SU-DHL-6 (cell line): ENCODE measurements at regions not wholly inside any gene's neighbourhood (a gene's known extent, or its start where the extent isn't known, plus 50 kb on each side); places are given as distances from the start of the nearest gene placed in this dataset.

Experiments
- H2AFZ ChIP-seq: fragments of 200-600 bp; sonication (generic); 2 replicates; pipeline ENCODE4 v1.6.1; 2014; ENCODE audit warnings: low read depth, mild to moderate bottlenecking, moderate library complexity, mixed read lengths, antibody characterized with exemption, low read length; ENCODE audit not compliant: severe bottlenecking
- H3F3A ChIP-seq: fragments of 200-600 bp; shearing (Covaris generic); 2 replicates; pipeline ENCODE4 v1.6.0; 2016; ENCODE audit warnings: antibody characterized with exemption, mild to moderate bottlenecking; ENCODE audit not compliant: insufficient read depth
- H3K27ac ChIP-seq: fragments of 200-600 bp; sonication (generic); 2 replicates; pipeline ENCODE4 v1.5.1; 2016; ENCODE audit warnings: low read depth, mild to moderate bottlenecking, low read length, moderate library complexity, mixed read lengths
- H3K27me3 ChIP-seq: fragments of 200-600 bp; sonication (generic), shearing (Covaris generic); 2 replicates; pipeline ENCODE4 v1.6.0; 2014; ENCODE audit warnings: mild to moderate bottlenecking, low read length
- H3K36me3 ChIP-seq: fragments of 200-600 bp; sonication (generic); 2 replicates; pipeline ENCODE4 v1.6.1; 2014; ENCODE audit warnings: mild to moderate bottlenecking, low read length, mixed read lengths
- H3K4me2 ChIP-seq: fragments of 300-600, 200-600 bp; shearing (Covaris generic), sonication (generic); 2 replicates; pipeline ENCODE4 v1.6.0; 2014; ENCODE audit warnings: low read length, low read depth, mild to moderate bottlenecking; ENCODE audit not compliant: poor library complexity, severe bottlenecking
- H3K4me3 ChIP-seq: fragments of 200-600 bp; sonication (generic); 2 replicates; pipeline ENCODE4 v1.5.1; 2014; ENCODE audit warnings: antibody characterized with exemption, low read length, mild to moderate bottlenecking, mixed read lengths; ENCODE audit not compliant: insufficient read depth, poor library complexity, severe bottlenecking
- H3K79me2 ChIP-seq: fragments of 200-600 bp; sonication (generic); 2 replicates; pipeline ENCODE4 v1.6.1; 2014; ENCODE audit warnings: mild to moderate bottlenecking, low read length, moderate library complexity; ENCODE audit not compliant: insufficient read depth
- H3K9ac ChIP-seq: fragments of 200-600 bp; sonication (generic); 2 replicates; pipeline ENCODE4 v1.7.0; 2014; ENCODE audit warnings: mild to moderate bottlenecking, low read length
- H3K9me2 ChIP-seq: fragments of 200-600 bp; sonication (generic); replicated peaks from 2 replicates; pipeline ENCODE4 v1.6.1; 2014; ENCODE audit warnings: low read length; ENCODE audit not compliant: insufficient read depth
- H3K9me3 ChIP-seq: fragments of 200-600 bp; sonication (generic); 2 replicates; pipeline ENCODE4 v1.6.1; 2014; ENCODE audit warnings: low read length, mixed read lengths; ENCODE audit not compliant: insufficient read depth
- H4K20me1 ChIP-seq: fragments of 200-600 bp; sonication (generic); 2 replicates; pipeline ENCODE4 v1.6.1; 2014; ENCODE audit warnings: low read depth, mild to moderate bottlenecking, antibody characterized with exemption, low read length, moderate library complexity, mixed read lengths
- EZH2phosphoT487 ChIP-seq: fragments of 200-600 bp; sonication (generic), shearing (Covaris generic); conservative IDR thresholded peaks from 2 replicates; pipeline ENCODE4 v1.6.1; 2018; ENCODE audit warnings: mild to moderate bottlenecking, antibody characterized with exemption, low read length, moderate library complexity, mixed read lengths
- TF ChIP-seq, protein P1 (sequence below): fragments of 200-600 bp; sonication (generic); IDR thresholded peaks from one replicate; pipeline ENCODE4 v1.5.1; 2017; ENCODE audit warnings: antibody characterized with exemption, mild to moderate bottlenecking, low read length, moderate library complexity; ENCODE audit not compliant: insufficient read depth, poor library complexity, severe bottlenecking

DNA sequence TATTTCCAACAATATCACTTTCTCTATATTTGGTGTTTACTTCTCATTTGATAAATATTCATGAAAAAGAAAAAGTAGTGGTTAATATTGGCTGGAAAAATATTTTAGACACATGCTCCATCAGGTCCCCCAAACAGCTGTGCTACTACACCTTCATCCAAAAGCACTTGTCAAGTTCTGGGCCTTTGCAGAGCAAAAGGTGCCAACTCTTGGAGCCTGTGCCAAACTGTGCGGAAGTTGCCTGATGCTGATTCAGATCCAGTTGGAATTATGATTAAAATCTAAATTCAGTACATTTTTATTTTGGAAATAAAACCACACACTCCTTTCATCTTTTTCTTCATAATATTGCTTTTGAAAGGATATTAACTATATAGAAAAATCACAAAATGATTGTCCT, 1497.4 kb upstream of the CADM2 start:
- Histone ChIP-seq H3K9me3 (no peaks in the 10 kb centered on the region), H3K36me3 (0 out of 2 replicates have a peak, but pooled peaks cover 5% of the 10 kb centered on the region), H4K20me1 (no peaks in the 10 kb centered on the region), H3K79me2 (no peaks in the 10 kb centered on the region), H3K9ac (no peak overlapping the region), H3F3A (no peaks in the 10 kb centered on the region), H2AFZ (no peak overlapping the region), H3K27ac (no peak overlapping the region), H3K4me3 (no peak overlapping the region), H3K27me3 (no peaks in the 10 kb centered on the region), H3K4me2 (no peak overlapping the region), H3K9me2 (no peaks in the 10 kb centered on the region)
- no peak for TF ChIP-seq EZH2phosphoT487
- TF ChIP-seq, protein P1, sequence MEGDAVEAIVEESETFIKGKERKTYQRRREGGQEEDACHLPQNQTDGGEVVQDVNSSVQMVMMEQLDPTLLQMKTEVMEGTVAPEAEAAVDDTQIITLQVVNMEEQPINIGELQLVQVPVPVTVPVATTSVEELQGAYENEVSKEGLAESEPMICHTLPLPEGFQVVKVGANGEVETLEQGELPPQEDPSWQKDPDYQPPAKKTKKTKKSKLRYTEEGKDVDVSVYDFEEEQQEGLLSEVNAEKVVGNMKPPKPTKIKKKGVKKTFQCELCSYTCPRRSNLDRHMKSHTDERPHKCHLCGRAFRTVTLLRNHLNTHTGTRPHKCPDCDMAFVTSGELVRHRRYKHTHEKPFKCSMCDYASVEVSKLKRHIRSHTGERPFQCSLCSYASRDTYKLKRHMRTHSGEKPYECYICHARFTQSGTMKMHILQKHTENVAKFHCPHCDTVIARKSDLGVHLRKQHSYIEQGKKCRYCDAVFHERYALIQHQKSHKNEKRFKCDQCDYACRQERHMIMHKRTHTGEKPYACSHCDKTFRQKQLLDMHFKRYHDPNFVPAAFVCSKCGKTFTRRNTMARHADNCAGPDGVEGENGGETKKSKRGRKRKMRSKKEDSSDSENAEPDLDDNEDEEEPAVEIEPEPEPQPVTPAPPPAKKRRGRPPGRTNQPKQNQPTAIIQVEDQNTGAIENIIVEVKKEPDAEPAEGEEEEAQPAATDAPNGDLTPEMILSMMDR, result no peak

DNA sequence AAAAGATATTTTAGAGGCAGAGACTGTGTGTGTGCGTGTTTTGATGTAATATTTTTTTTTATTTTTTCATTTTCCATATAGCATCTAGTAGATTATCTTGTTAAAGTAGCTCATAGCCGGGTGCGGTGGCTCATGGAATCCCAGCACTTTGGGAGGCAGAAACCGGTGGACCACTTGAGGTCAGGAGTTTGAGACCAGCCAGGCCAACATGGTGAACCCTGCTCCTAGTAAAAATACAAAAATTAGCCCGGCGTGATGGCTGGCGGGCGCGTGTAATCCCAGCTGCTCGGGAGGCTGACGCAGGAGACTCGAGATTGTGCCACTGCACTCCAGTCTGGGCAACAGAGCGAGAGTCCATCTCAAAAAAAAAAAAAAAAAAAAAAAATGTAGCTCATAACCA, 1481.2 kb upstream of the CADM2 start:
- no peaks in the 10 kb centered on the region for H3K9me2 ChIP-seq
- TF ChIP-seq, protein P1, result no peak
- TF ChIP-seq EZH2phosphoT487, result no peak

DNA sequence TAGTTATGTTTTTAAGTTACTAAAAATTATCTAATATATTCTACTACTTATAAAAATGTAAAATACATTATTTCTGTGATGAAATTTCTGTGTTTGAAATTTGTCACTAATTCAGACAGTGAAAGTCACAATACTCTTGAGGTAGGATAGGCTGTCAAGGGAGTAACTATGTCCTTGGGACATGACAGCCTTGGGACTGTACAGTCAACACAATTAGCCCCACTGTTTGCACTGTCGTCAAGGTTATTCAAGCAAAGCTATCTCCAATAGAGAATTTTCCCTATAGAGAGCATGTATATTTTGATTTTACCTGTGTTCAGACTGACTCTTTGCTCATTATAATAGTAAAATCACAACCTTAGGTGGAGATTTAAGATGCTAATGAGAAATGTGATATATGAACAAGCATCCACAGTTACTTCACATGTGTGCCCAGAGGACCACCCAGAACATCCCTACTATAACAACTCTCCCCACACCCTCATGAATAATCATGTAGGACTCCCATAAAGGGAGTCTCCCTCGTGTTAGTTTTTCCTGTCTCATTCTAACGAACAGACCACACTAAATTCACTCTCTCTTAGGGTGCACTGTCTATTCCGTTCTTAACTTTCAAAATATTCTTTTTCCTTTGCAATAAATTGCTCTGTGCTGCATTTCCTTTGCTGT, 1476.3 kb upstream of the CADM2 start:
- no peaks in the 10 kb centered on the region for H3K79me2 ChIP-seq
- TF ChIP-seq, protein P1, result no peak
- TF ChIP-seq EZH2phosphoT487, result no peak
- H3K4me2 ChIP-seq, result no peak overlapping the region
- H3K9me2 ChIP-seq, result no peaks in the 10 kb centered on the region
- peak overlapping the region; percentile 60 for H2AFZ ChIP-seq
- H3K27me3 ChIP-seq, result no peaks in the 10 kb centered on the region
- peaks cover 3% of the 10 kb centered on the region; the same call in 1 of the 2 replicates for H3K9me3 ChIP-seq
- no peak overlapping the region for H3K9ac ChIP-seq
- H3K4me3 ChIP-seq, result no peak overlapping the region
- H3K36me3 ChIP-seq, result no peaks in the 10 kb centered on the region
- H3K27ac ChIP-seq, result no peak overlapping the region
- H4K20me1 ChIP-seq, result no peaks in the 10 kb centered on the region
- no peaks in the 10 kb centered on the region for H3F3A ChIP-seq

More for the DNA sequence above, 1481.2 kb upstream of the CADM2 start:
- H2AFZ ChIP-seq, result no peak overlapping the region
- H3K9ac ChIP-seq, result no peak overlapping the region
- no peak overlapping the region for H3K4me3 ChIP-seq
- H3F3A ChIP-seq, result no peaks in the 10 kb centered on the region
- no peak overlapping the region for H3K4me2 ChIP-seq
- no peaks in the 10 kb centered on the region for H3K9me3 ChIP-seq
- no peaks in the 10 kb centered on the region for H4K20me1 ChIP-seq
- no peaks in the 10 kb centered on the region for H3K79me2 ChIP-seq
- H3K27ac ChIP-seq, result no peak overlapping the region
- H3K36me3 ChIP-seq, result no peaks in the 10 kb centered on the region
- no peaks in the 10 kb centered on the region for H3K27me3 ChIP-seq
